NCI-H82 treated with DMSO at 0.1 percent for 48 hours (cell line): ENCODE measurements at regions not wholly inside any gene's neighbourhood (a gene's known extent, or its start where the extent isn't known, plus 50 kb on each side); places are given as distances from the start of the nearest gene placed in this dataset.

Source experiments
- DNase-seq: peaks from one replicate; lab custom pipeline; 2025; ENCODE audit not compliant: unreplicated experiment; lab: John Stamatoyannopoulos, UW

- no peak for DNase-seq
Observed at GRCh38 chrX:45894864-45895645, 650.2 kb downstream of the ZNF674 start.

GRCh38 chrX:45889471-45889870 is 655.8 kb downstream of the ZNF674 start:
- no peak for DNase-seq

- DNase-seq, result no peak
Observed at GRCh38 chrX:45888518-45888917, 656.7 kb downstream of the ZNF674 start.

GRCh38 chrX:45885931-45886330 is 659.3 kb downstream of the ZNF674 start:
- DNase-seq, result no peak

- no peak for DNase-seq
Observed at GRCh38 chrX:45879512-45879911, 665.7 kb downstream of the ZNF674 start.

- no peak for DNase-seq
Observed at GRCh38 chrX:45876206-45876605, 669.0 kb downstream of the ZNF674 start.

- DNase-seq, result no peak
Observed at GRCh38 chrX:45873781-45874180, 671.4 kb downstream of the ZNF674 start.

- DNase-seq, result no peak
Observed at GRCh38 chrX:45872480-45872879, 671.8 kb upstream of the DIPK2B start.

- DNase-seq, result no peak
Observed at GRCh38 chrX:45868425-45868824, 667.7 kb upstream of the DIPK2B start.

GRCh38 chrX:45862801-45863200 is 662.1 kb upstream of the DIPK2B start:
- DNase-seq, result no peak

- DNase-seq, result no peak
Observed at GRCh38 chrX:45860450-45860849, 659.8 kb upstream of the DIPK2B start.

GRCh38 chrX:45859407-45859806 is 658.7 kb upstream of the DIPK2B start:
- no peak for DNase-seq

GRCh38 chrX:45852884-45853283 is 652.2 kb upstream of the DIPK2B start:
- DNase-seq, result no peak

- peak; percentile 36 for DNase-seq
Observed at GRCh38 chrX:45851434-45851991, 650.8 kb upstream of the DIPK2B start.

GRCh38 chrX:45850775-45851433 is 650.2 kb upstream of the DIPK2B start:
- peak; percentile 6 for DNase-seq

- DNase-seq, result no peak
Observed at GRCh38 chrX:45850197-45850774, 649.6 kb upstream of the DIPK2B start.

- DNase-seq, result no peak
Observed at GRCh38 chrX:45849261-45849862, 648.7 kb upstream of the DIPK2B start.

GRCh38 chrX:45847961-45848360 is 647.3 kb upstream of the DIPK2B start:
- no peak for DNase-seq

- no peak for DNase-seq
Observed at GRCh38 chrX:45846328-45846727, 645.7 kb upstream of the DIPK2B start.

GRCh38 chrX:45845142-45845541 is 644.5 kb upstream of the DIPK2B start:
- no peak for DNase-seq

- DNase-seq, result no peak
Observed at GRCh38 chrX:45843518-45843917, 642.8 kb upstream of the DIPK2B start.

GRCh38 chrX:45842926-45843315 is 642.2 kb upstream of the DIPK2B start:
- no peak for DNase-seq
